ENCODE measurements at regions not wholly inside any gene's neighbourhood (a gene's known extent, or its start where the extent isn't known, plus 50 kb on each side); places are given as distances from the start of the nearest gene placed in this dataset.

DNA sequence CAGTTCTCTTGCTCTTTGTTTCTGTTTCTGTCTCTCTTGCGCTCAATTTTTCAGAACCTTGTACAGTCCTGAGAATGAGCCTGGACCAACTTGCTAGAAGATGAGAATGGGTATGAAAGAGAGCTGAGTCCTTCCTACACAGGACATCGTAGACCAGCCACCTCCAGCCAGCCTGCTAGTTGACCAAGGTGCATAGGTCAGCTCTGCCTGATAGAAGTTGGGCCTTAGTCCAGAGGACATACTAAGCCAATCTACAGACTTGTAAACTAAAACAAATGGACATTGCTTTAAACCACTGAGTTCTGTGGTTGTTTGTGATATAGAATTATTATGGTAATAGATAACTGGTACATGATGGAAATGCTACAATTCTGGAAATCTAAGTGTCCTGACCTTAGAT lies 236.4 kb upstream of the ZFP64 start:
- TF ChIP-seq, protein P1, sequence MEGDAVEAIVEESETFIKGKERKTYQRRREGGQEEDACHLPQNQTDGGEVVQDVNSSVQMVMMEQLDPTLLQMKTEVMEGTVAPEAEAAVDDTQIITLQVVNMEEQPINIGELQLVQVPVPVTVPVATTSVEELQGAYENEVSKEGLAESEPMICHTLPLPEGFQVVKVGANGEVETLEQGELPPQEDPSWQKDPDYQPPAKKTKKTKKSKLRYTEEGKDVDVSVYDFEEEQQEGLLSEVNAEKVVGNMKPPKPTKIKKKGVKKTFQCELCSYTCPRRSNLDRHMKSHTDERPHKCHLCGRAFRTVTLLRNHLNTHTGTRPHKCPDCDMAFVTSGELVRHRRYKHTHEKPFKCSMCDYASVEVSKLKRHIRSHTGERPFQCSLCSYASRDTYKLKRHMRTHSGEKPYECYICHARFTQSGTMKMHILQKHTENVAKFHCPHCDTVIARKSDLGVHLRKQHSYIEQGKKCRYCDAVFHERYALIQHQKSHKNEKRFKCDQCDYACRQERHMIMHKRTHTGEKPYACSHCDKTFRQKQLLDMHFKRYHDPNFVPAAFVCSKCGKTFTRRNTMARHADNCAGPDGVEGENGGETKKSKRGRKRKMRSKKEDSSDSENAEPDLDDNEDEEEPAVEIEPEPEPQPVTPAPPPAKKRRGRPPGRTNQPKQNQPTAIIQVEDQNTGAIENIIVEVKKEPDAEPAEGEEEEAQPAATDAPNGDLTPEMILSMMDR (IDR thresholded peaks at IDR 0.05): no peak
- TF ChIP-seq POLR2A (IDR thresholded peaks at IDR 0.05) (no peak), POLR2AphosphoS5 (IDR thresholded peaks at IDR 0.05) (no peak)

Measured in gastroesophageal sphincter (tissue), 3 donors.